ENCODE measurements at regions not wholly inside any gene's neighbourhood (a gene's known extent, or its start where the extent isn't known, plus 50 kb on each side); places are given as distances from the start of the nearest gene placed in this dataset.

DNA sequence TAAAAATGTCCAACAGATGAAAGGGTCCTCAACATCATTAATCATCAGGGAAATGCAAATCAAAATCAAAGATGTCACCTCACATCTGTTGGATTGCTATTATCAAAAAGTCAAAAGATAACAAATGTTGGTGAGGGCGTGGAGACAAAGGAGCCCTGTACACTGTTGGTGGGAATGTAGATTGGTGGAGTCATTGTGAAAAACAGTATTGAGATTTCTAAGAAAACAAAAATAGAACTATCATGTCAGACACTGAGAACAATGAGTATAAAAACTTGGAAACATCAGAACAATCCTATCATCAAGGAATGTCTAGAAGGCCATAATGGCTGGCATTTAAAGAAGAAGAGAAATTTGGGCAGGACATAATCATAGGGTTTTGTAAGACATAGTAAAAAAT lies 209.2 kb upstream of the PTGFR start:
- TF ChIP-seq, protein P1, sequence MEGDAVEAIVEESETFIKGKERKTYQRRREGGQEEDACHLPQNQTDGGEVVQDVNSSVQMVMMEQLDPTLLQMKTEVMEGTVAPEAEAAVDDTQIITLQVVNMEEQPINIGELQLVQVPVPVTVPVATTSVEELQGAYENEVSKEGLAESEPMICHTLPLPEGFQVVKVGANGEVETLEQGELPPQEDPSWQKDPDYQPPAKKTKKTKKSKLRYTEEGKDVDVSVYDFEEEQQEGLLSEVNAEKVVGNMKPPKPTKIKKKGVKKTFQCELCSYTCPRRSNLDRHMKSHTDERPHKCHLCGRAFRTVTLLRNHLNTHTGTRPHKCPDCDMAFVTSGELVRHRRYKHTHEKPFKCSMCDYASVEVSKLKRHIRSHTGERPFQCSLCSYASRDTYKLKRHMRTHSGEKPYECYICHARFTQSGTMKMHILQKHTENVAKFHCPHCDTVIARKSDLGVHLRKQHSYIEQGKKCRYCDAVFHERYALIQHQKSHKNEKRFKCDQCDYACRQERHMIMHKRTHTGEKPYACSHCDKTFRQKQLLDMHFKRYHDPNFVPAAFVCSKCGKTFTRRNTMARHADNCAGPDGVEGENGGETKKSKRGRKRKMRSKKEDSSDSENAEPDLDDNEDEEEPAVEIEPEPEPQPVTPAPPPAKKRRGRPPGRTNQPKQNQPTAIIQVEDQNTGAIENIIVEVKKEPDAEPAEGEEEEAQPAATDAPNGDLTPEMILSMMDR (IDR thresholded peaks at IDR 0.05), result no peak
- no peak for TF ChIP-seq POLR2A (IDR thresholded peaks at IDR 0.05)

All from prostate gland (tissue), 2 donors.